K562 (cell line): ENCODE measurements at regions not wholly inside any gene's neighbourhood (a gene's known extent, or its start where the extent isn't known, plus 50 kb on each side); places are given as distances from the start of the nearest gene placed in this dataset.

Experiments
- ARNT ChIP-seq, 2 experiments: fragments of 450-650 bp; IDR thresholded peaks; 2 replicates each; pipeline ENCODE4 v1.6.1; 2016; ENCODE audit warnings: mild to moderate bottlenecking in 1 of 2
- BCL6 ChIP-seq: fragments of 250-450 bp; sonication (Bioruptor Pico); IDR thresholded peaks from 2 replicates; pipeline ENCODE4 v1.4.0; 2020
- FOS ChIP-seq: IDR thresholded peaks from 3 replicates; pipeline ENCODE4 v1.6.1; 2011; ENCODE audit not compliant: insufficient read length; ENCODE audit errors: extremely low read depth
- LARP7 ChIP-seq: fragments of 450-650 bp; IDR thresholded peaks from 2 replicates; pipeline ENCODE4 v1.6.1; 2016
- MAZ ChIP-seq, 2 experiments: fragments of 450-650 bp in 1 of 2; sonication (generic) in 1 of 2; formaldehyde crosslinking; IDR thresholded peaks in 1 of 2; conservative IDR thresholded peaks in 1 of 2; 2 replicates each; pipeline versions ENCODE4 v1.4.0 to v1.5.0; 2020; ENCODE audit warnings: mild to moderate bottlenecking in 1 of 2, missing genetic modification reagents in 1 of 2
- MCM5 ChIP-seq: fragments of 450-650 bp; IDR thresholded peaks from 2 replicates; pipeline ENCODE4 v1.6.1; 2016; ENCODE audit warnings: low read depth
- NCOR1 ChIP-seq: fragments of 450-650 bp; IDR thresholded peaks from 2 replicates; pipeline ENCODE4 v1.6.1; 2016; ENCODE audit warnings: mild to moderate bottlenecking, moderate library complexity
- POLR2A ChIP-seq: fragments of 450-650 bp; conservative IDR thresholded peaks from 2 replicates; pipeline ENCODE4 v1.6.1; 2016
- SIRT6 ChIP-seq: IDR thresholded peaks from one replicate; pipeline ENCODE4 v1.6.1; 2012; ENCODE audit warnings: low read depth, mild to moderate bottlenecking, control low read depth, inconsistent platforms, low read length, moderate library complexity
- SUPT5H ChIP-seq: fragments of 450-650 bp; IDR thresholded peaks from 2 replicates; pipeline ENCODE4 v1.6.1; 2016
- TARDBP ChIP-seq: fragments of 450-650 bp; IDR thresholded peaks from 2 replicates; pipeline ENCODE4 v1.6.1; 2016
- TEAD2 ChIP-seq: fragments of 450-650 bp; IDR thresholded peaks from 2 replicates; pipeline ENCODE4 v1.6.1; 2016; ENCODE audit warnings: missing genetic modification characterization, control low read depth, missing compliant biosample characterization
- TOE1 ChIP-seq, 2 experiments: fragments of 450-650 bp in 1 of 2; sonication (generic) in 1 of 2; formaldehyde crosslinking in 1 of 2; IDR thresholded peaks; 2 replicates each; pipeline versions ENCODE4 v1.7.1 to v1.8.0; 2016 to 2022; ENCODE audit warnings: borderline replicate concordance in 2 of 2, mild to moderate bottlenecking in 2 of 2, antibody characterized with exemption in 1 of 2, inconsistent platforms in 1 of 2, low read depth in 1 of 2, missing genetic modification reagents in 1 of 2, moderate library complexity in 1 of 2
- WHSC1 ChIP-seq: IDR thresholded peaks from one replicate; pipeline ENCODE4 v1.6.1; 2012; ENCODE audit warnings: low read length, control low read depth, inconsistent platforms
- ZC3H8 ChIP-seq: fragments of 450-650 bp; IDR thresholded peaks from 2 replicates; pipeline ENCODE4 v1.6.1; 2017
- ZFP30 ChIP-seq: fragments of 250-450 bp; sonication (Bioruptor Pico); IDR thresholded peaks from 2 replicates; pipeline ENCODE4 v1.8.0; 2022; ENCODE audit warnings: moderate library complexity, mild to moderate bottlenecking, inconsistent platforms, borderline replicate concordance
- ZNF174 ChIP-seq: fragments of 250-450 bp; sonication (Bioruptor Pico); IDR thresholded peaks from 2 replicates; pipeline ENCODE4 v1.4.0; 2020; ENCODE audit warnings: mild to moderate bottlenecking
- TF ChIP-seq, protein P1 (sequence below), 2 experiments: fragments of 450-650 bp; IDR thresholded peaks; 2 replicates each; pipeline ENCODE4 v1.6.1; 2016; ENCODE audit warnings: mild to moderate bottlenecking in 2 of 2, borderline replicate concordance in 1 of 2, low read depth in 1 of 2, moderate library complexity in 1 of 2
- TF ChIP-seq, protein P2 (sequence below): sonication (generic); formaldehyde crosslinking; IDR thresholded peaks from 2 replicates; pipeline ENCODE4 v1.4.0; 2020; ENCODE audit warnings: mild to moderate bottlenecking, missing genetic modification reagents
- TF ChIP-seq, protein P3 (sequence below): sonication (generic); formaldehyde crosslinking; IDR thresholded peaks from 2 replicates; pipeline ENCODE4 v1.8.0; 2022; ENCODE audit warnings: mild to moderate bottlenecking, missing genetic modification reagents

GRCh38 chr6:27156874-27157458 lies 90.5 kb upstream of the PRSS16 start (continued):
- TF ChIP-seq, protein P1, sequence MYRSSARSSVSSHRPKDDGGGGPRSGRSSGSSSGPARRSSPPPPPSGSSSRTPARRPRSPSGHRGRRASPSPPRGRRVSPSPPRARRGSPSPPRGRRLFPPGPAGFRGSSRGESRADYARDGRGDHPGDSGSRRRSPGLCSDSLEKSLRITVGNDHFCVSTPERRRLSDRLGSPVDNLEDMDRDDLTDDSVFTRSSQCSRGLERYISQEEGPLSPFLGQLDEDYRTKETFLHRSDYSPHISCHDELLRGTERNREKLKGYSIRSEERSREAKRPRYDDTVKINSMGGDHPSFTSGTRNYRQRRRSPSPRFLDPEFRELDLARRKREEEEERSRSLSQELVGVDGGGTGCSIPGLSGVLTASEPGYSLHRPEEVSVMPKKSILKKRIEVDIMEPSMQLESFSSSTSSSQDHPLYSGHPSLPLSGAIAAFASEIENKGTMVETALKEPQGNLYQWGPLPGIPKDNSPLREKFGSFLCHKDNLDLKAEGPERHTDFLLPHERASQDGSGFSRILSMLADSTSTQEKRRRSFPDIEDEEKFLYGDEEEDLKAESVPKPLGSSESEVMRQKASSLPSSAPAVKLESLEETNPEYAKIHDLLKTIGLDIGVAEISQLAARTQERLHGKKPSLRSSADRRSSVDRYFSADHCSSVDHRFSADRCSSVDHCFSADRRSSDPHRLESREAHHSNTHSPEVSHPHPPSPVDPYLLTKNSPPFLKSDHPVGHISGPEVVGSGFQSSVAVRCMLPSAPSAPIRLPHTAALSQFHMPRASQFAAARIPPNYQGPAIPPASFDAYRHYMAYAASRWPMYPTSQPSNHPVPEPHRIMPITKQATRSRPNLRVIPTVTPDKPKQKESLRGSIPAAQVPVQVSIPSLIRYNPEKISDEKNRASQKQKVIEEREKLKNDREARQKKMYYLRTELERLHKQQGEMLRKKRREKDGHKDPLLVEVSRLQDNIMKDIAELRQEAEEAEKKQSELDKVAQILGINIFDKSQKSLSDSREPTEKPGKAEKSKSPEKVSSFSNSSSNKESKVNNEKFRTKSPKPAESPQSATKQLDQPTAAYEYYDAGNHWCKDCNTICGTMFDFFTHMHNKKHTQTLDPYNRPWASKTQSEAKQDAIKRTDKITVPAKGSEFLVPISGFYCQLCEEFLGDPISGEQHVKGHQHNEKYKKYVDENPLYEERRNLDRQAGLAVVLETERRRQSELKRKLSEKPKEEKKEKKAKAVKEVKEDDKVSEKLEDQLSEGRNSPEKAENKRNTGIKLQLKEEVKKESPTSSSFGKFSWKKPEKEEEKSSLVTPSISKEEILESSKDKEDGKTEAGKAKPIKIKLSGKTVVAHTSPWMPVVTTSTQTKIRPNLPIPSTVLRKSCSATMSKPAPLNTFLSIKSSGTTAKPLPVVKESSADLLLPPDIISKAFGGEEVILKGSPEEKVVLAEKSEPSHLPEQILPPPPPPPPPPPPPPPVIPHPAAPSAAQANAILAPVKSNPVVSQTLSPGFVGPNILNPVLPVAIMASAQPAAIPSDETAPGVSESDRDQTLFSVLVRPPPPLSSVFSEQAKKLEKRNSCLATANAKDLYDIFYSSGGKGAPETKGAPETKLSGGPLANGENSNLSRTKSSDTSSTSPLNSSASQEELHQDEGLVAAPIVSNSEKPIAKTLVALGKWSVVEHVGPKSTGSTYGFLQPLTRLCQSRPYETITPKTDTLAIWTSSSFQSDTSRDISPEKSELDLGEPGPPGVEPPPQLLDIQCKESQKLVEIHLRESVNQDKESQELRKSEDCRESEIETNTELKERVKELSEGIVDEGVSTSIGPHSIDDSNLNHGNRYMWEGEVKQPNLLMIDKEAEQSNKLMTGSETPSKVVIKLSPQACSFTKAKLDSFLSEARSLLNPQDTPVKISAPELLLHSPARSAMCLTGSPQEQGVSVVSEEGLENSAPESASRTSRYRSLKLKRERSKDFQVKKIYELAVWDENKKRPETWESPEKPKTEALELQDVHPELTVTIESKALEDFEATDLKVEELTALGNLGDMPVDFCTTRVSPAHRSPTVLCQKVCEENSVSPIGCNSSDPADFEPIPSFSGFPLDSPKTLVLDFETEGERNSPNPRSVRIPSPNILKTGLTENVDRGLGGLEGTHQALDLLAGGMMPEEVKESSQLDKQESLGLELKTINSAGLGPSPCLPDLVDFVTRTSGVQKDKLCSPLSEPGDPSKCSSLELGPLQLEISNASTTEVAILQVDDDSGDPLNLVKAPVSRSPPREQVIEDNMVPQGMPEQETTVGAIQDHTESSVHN (IDR thresholded peaks at IDR 0.05; ENCODE audit: borderline replicate concordance in 1 of 2, low read depth in 1 of 2) = peak in 1 of 2 experiments; percentile 64; a peak in 1 of 4 replicates
- TF ChIP-seq MAZ (CRISPR knock-in tag; conservative IDR thresholded peaks at IDR 0.05 in 1 of 2, IDR thresholded peaks at IDR 0.05 in 1 of 2) (no peak), POLR2A (no peak), TOE1 (IDR thresholded peaks at IDR 0.05; ENCODE audit: borderline replicate concordance) (no peak; the same call in 1 of the 2 replicates), TOE1 (CRISPR knock-in tag; IDR thresholded peaks at IDR 0.05; ENCODE audit: borderline replicate concordance, low read depth) (no peak), SUPT5H (peak; percentile 36; the same call in 1 of the 2 replicates), ARNT (IDR thresholded peaks at IDR 0.05) (peak; percentile 71 to 88; a peak in 3 of 4 replicates), TEAD2 (no peak), SIRT6 (no peak), NCOR1 (peak; percentile 21; the same call in 1 of the 2 replicates), WHSC1 (no peak), BCL6 (CRISPR knock-in tag) (no peak), FOS (no peak), ZNF174 (no peak), ZFP30 (CRISPR knock-in tag) (no peak), LARP7 (peak; percentile 89), MCM5 (peak; percentile 71; the same call in 1 of the 2 replicates), ZC3H8 (peak; percentile 82), TARDBP (no peak)
- TF ChIP-seq, protein P2, sequence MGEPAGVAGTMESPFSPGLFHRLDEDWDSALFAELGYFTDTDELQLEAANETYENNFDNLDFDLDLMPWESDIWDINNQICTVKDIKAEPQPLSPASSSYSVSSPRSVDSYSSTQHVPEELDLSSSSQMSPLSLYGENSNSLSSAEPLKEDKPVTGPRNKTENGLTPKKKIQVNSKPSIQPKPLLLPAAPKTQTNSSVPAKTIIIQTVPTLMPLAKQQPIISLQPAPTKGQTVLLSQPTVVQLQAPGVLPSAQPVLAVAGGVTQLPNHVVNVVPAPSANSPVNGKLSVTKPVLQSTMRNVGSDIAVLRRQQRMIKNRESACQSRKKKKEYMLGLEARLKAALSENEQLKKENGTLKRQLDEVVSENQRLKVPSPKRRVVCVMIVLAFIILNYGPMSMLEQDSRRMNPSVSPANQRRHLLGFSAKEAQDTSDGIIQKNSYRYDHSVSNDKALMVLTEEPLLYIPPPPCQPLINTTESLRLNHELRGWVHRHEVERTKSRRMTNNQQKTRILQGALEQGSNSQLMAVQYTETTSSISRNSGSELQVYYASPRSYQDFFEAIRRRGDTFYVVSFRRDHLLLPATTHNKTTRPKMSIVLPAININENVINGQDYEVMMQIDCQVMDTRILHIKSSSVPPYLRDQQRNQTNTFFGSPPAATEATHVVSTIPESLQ (CRISPR knock-in tag) = no peak
- TF ChIP-seq, protein P3, sequence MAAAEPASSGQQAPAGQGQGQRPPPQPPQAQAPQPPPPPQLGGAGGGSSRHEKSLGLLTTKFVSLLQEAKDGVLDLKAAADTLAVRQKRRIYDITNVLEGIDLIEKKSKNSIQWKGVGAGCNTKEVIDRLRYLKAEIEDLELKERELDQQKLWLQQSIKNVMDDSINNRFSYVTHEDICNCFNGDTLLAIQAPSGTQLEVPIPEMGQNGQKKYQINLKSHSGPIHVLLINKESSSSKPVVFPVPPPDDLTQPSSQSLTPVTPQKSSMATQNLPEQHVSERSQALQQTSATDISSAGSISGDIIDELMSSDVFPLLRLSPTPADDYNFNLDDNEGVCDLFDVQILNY = no peak
